ENCODE measurements at regions not wholly inside any gene's neighbourhood (a gene's known extent, or its start where the extent isn't known, plus 50 kb on each side); places are given as distances from the start of the nearest gene placed in this dataset.

- H3K9me3 ChIP-seq (replicated peaks; ENCODE audit: control insufficient read depth, insufficient read depth, low read length), result no peaks in the 10 kb centered on the region
- no peak overlapping the region for H3K4me2 ChIP-seq (ENCODE audit: insufficient read depth, low read length)
- no peak overlapping the region for H3K4me3 ChIP-seq (replicated peaks in 1 of 3; ENCODE audit: insufficient read depth in 1 of 3, low read depth in 1 of 3, low read length in 3 of 3)
- CTCF ChIA-PET, result no interaction called here
- DNase-seq (ENCODE audit: low read depth, low spot score) (no peak), FAIRE-seq (no peak)
- H2AFZ ChIP-seq (ENCODE audit: low read depth, low read length), result no peak overlapping the region
- H3K9ac ChIP-seq (replicated peaks; ENCODE audit: extremely low read depth, insufficient read depth, low read length), result no peak overlapping the region
- H3K9me1 ChIP-seq (replicated peaks; ENCODE audit: control insufficient read depth, extremely low read depth, insufficient read depth, low read length), result no peaks in the 10 kb centered on the region
- no peaks in the 10 kb centered on the region for H3K27me3 ChIP-seq (ENCODE audit: control insufficient read depth in 2 of 2, insufficient read depth in 2 of 2, low read length in 2 of 2)
- POLR2A ChIA-PET, result no interaction called here
- H4K20me1 ChIP-seq (replicated peaks; ENCODE audit: control insufficient read depth, extremely low read depth, insufficient read depth, low read length), result no peaks in the 10 kb centered on the region
- no peaks in the 10 kb centered on the region for H3K4me1 ChIP-seq (ENCODE audit: control insufficient read depth, extremely low read depth, insufficient read depth, low read length)
- no peaks in the 10 kb centered on the region for H3K36me3 ChIP-seq (ENCODE audit: control insufficient read depth in 2 of 2, extremely low read depth in 1 of 2, insufficient read depth in 2 of 2, low read length in 2 of 2)
- TF ChIP-seq JUN (IDR thresholded peaks at IDR 0.05; ENCODE audit: borderline replicate concordance, insufficient read depth, insufficient read length, low read depth) (no peak), EZH2 (IDR thresholded peaks at IDR 0.05; ENCODE audit: borderline replicate concordance, low read depth, low read length, severe bottlenecking) (no peak), GATA2 (IDR thresholded peaks at IDR 0.05; ENCODE audit: insufficient read depth, insufficient read length, low read depth, low read length) (no peak), FOS (IDR thresholded peaks at IDR 0.05; ENCODE audit: borderline replicate concordance, insufficient read depth, low read length) (no peak), MAX (IDR thresholded peaks at IDR 0.05; ENCODE audit: insufficient read depth, insufficient read length) (no peak), CTCF (IDR thresholded peaks at IDR 0.05; ENCODE audit: extremely low read depth in 1 of 2, insufficient read depth in 1 of 2, low read depth in 1 of 2, low read length in 2 of 2) (no peak), POLR2A (IDR thresholded peaks at IDR 0.05; ENCODE audit: low read depth, low read length) (no peak), MYC (IDR thresholded peaks at IDR 0.05; ENCODE audit: low read depth, low read length) (no peak), POLR2AphosphoS5 (IDR thresholded peaks at IDR 0.05; ENCODE audit: insufficient read depth, low read depth, low read length) (no peak)
- intact Hi-C loops (cut with micrococcal nuclease) (no loop called here), dilution Hi-C loops (cut with MboI; ENCODE audit: extremely low pct_ligation_motif_present, low sequenced_read_pairs) (no loop called here)
- no TSS peak for BruUV-seq (replicated peaks)
- H3K79me2 ChIP-seq (ENCODE audit: control insufficient read depth, insufficient read depth, low read length), result no peaks in the 10 kb centered on the region
- no peak overlapping the region for H3K27ac ChIP-seq (ENCODE audit: insufficient read depth, low read depth, low read length)
These were observed 893.5 kb upstream of the NUDT12 start for GRCh38 chr5:104456122-104456521.

Measured in endothelial cell of umbilical vein (primary cell).